Tibial artery (tissue), 4 donors: ENCODE measurements at regions not wholly inside any gene's neighbourhood (a gene's known extent, or its start where the extent isn't known, plus 50 kb on each side); places are given as distances from the start of the nearest gene placed in this dataset.

ENCODE experiments used
- DNase-seq, 2 donors: peaks; one replicate each; pipeline ENCODE4 v3.0.0-alpha.2; 2019
- H3K27ac ChIP-seq, 2 donors: fragments of 200-600 bp; sonication (generic) in 1 of 2; 1 replicate in 1 of 2; 2 replicates in 1 of 2; pipeline ENCODE4 v1.5.1; 2018 to 2019; ENCODE audit warnings: mild to moderate bottlenecking in 1 of 2
- H3K27me3 ChIP-seq, 2 donors: fragments of 200-600 bp; sonication (generic) in 1 of 2; one replicate each; pipeline versions ENCODE4 v1.5.1 to v1.6.0; 2016 to 2019
- H3K36me3 ChIP-seq, 3 donors: fragments of 200-600 bp; sonication (generic) in 2 of 3; one replicate each; pipeline ENCODE4 v1.5.1; 2016 to 2019; ENCODE audit warnings: mild to moderate bottlenecking in 2 of 3
- H3K4me1 ChIP-seq, 4 donors: fragments of 200-600 bp; sonication (generic) in 2 of 4; 1 replicate in 3 of 4; 2 replicates in 1 of 4; pipeline ENCODE4 v1.5.1; 2016 to 2019
- H3K4me3 ChIP-seq, 2 donors: fragments of 200-600 bp; sonication (generic) in 1 of 2; 1 replicate in 1 of 2; 2 replicates in 1 of 2; pipeline ENCODE4 v1.5.1; 2018 to 2019; ENCODE audit warnings: mild to moderate bottlenecking in 2 of 2
- H3K9me3 ChIP-seq, 3 donors: fragments of 200-600 bp; sonication (generic) in 1 of 3; one replicate each; pipeline ENCODE4 v1.5.1; 2016 to 2019
- CTCF ChIP-seq, 2 experiments: fragments of 200-600 bp in 1 of 2; fragments of 450-650 bp in 1 of 2; IDR thresholded peaks; one replicate each; pipeline ENCODE4 v1.5.1; 2017 to 2019; ENCODE audit warnings: antibody characterized with exemption in 2 of 2, mild to moderate bottlenecking in 1 of 2, moderate library complexity in 1 of 2
- intact Hi-C: fragments of 100-400 bp; cut with DNase I; formaldehyde crosslinking; loops from one replicate; pipeline ENCODE4 v1.15.0; 2023; ENCODE audit warnings: low total_unique reads

- H3K27ac ChIP-seq = no peak overlapping the region
- H3K4me3 ChIP-seq = no peak overlapping the region
- no peaks in the 10 kb centered on the region for H3K36me3 ChIP-seq
- no peaks in the 10 kb centered on the region for H3K27me3 ChIP-seq
- H3K4me1 ChIP-seq = no peaks in the 10 kb centered on the region
- no peak for TF ChIP-seq CTCF (IDR thresholded peaks at IDR 0.05)
- no peak for DNase-seq
- intact Hi-C loops = no loop called here
- H3K9me3 ChIP-seq = no peaks in the 10 kb centered on the region
Measured at GRCh38 chr1:187714470-187714869, 885.7 kb downstream of the PLA2G4A start.

- no peak for TF ChIP-seq CTCF (IDR thresholded peaks at IDR 0.05)
- Histone ChIP-seq H3K27ac (no peak overlapping the region), H3K36me3 (no peaks in the 10 kb centered on the region), H3K27me3 (no peaks in the 10 kb centered on the region), H3K9me3 (no peaks in the 10 kb centered on the region), H3K4me1 (no peaks in the 10 kb centered on the region), H3K4me3 (no peak overlapping the region)
- intact Hi-C loops = no loop called here
- DNase-seq = no peak
Measured at GRCh38 chr1:187715483-187715882, 886.7 kb downstream of the PLA2G4A start.

GRCh38 chr1:187716160-187716559 lies 887.4 kb downstream of the PLA2G4A start:
- no peak for DNase-seq
- H3K4me1 ChIP-seq = no peaks in the 10 kb centered on the region
- H3K4me3 ChIP-seq = no peak overlapping the region
- no peaks in the 10 kb centered on the region for H3K36me3 ChIP-seq
- no peaks in the 10 kb centered on the region for H3K27me3 ChIP-seq
- no peak overlapping the region for H3K27ac ChIP-seq
- intact Hi-C loops = no loop called here
- TF ChIP-seq CTCF (IDR thresholded peaks at IDR 0.05) = no peak
- no peaks in the 10 kb centered on the region for H3K9me3 ChIP-seq

- Histone ChIP-seq H3K9me3 (no peaks in the 10 kb centered on the region), H3K27ac (no peak overlapping the region), H3K4me1 (no peaks in the 10 kb centered on the region), H3K36me3 (no peaks in the 10 kb centered on the region), H3K27me3 (no peaks in the 10 kb centered on the region), H3K4me3 (no peak overlapping the region)
- intact Hi-C loops = no loop called here
- no peak for TF ChIP-seq CTCF (IDR thresholded peaks at IDR 0.05)
- no peak for DNase-seq
Measured at GRCh38 chr1:187718527-187718926, 889.8 kb downstream of the PLA2G4A start.

- Histone ChIP-seq H3K4me1 (no peaks in the 10 kb centered on the region), H3K27me3 (no peaks in the 10 kb centered on the region), H3K4me3 (no peak overlapping the region), H3K27ac (no peak overlapping the region), H3K9me3 (no peaks in the 10 kb centered on the region), H3K36me3 (no peaks in the 10 kb centered on the region)
- intact Hi-C loops = no loop called here
- TF ChIP-seq CTCF (IDR thresholded peaks at IDR 0.05) = no peak
- no peak for DNase-seq
Measured at GRCh38 chr1:187721216-187721615, 892.5 kb downstream of the PLA2G4A start.

GRCh38 chr1:187725216-187725615 lies 896.5 kb downstream of the PLA2G4A start:
- Histone ChIP-seq H3K27me3 (no peaks in the 10 kb centered on the region), H3K9me3 (no peaks in the 10 kb centered on the region), H3K4me1 (no peaks in the 10 kb centered on the region), H3K27ac (no peak overlapping the region), H3K36me3 (no peaks in the 10 kb centered on the region), H3K4me3 (no peak overlapping the region)
- intact Hi-C loops = no loop called here
- no peak for TF ChIP-seq CTCF (IDR thresholded peaks at IDR 0.05)
- DNase-seq = no peak
